DMS153 (cell line): ENCODE measurements at regions not wholly inside any gene's neighbourhood (a gene's known extent, or its start where the extent isn't known, plus 50 kb on each side); places are given as distances from the start of the nearest gene placed in this dataset.
"Not testable (repeated sequence)": the region's sequence is repeated elsewhere in the genome, so short reads cannot be mapped to it uniquely, and the experiment has no call there.

Experiments used
- DNase-seq: peaks from one replicate; lab custom pipeline; 2025; lab: John Stamatoyannopoulos, UW

DNA sequence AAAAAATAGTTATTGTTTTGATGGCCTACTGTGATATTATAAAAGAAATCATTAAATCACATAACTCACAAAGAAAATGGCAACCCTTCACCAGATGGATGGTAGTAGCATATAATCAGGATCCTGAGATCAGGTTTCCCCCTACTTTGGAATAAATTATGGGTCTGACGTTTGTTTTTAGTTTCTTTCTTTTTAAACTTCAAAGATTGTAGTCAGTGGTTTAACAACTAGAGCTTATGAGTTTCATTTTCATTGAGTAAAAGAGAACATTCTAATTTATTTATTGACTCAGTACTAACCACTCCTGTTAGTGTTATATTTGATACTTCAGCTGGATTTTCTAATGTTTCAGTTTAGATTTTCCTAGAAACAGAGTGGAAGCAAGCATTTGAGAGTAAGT lies 218.0 kb upstream of the PCSK5 start:
- DNase-seq = no peak

DNA sequence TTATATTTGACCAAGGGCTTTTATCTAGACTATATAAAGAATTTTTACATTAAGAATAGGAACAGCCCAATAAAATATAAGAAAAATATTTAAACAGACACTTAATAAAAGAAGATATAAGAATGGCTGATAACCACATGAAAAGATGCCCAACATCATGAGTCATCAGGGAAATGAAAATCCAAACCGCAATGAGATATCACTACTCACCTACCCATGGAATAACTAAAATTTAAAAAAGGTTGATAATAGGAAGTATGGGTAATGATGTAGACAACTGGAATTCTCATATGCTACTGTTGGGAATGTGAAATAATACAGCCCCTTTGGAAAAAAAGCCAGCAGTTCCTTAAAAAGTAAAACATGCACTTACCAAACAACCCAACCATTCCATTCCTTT lies 206.9 kb upstream of the PCSK5 start:
- no peak for DNase-seq

DNA sequence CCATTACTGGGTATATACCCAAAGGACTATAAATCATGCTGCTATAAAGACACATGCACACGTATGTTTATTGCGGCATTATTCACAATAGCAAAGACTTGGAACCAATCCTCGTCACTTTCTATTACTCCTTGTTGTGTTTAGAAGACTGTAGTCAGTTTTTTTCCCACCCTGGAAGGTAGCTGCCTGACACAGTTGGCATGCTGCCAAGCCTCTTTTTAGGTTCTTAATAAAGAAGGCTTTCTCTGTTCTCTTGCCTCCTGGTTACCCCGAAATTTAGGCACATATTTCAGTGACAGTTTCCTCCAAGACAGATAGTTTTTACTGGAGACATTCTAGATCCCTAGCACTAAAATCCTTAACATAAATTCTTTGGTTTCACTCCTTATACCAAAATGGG lies 205.4 kb upstream of the PCSK5 start:
- no peak for DNase-seq

DNA sequence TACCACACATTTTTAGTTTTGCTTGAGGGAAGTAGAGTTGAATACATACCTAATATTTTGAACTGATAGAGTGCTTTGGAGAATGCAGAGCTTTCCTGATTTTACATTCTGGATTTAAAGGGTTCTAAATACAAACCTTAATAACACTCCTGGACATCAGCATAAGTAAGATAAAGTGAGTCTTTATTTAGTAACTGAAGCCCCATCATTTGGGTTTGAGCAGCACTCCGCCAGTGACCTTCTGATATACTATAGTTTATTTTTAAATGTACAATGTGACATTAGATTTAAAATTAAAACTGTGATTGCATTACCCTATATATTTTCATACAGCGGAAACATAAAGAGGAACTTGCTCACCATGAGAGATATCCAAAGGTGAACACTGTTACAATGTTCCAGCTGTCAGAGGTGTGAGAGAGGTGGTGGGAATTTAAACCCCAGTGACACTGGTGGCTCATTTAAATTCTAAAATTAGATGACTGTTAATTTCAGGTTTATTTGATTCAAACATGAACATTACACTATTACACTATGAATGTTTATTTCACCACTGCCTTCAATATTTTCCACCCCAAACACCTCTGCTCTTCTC lies 203.0 kb upstream of the PCSK5 start:
- no peak for DNase-seq

DNA sequence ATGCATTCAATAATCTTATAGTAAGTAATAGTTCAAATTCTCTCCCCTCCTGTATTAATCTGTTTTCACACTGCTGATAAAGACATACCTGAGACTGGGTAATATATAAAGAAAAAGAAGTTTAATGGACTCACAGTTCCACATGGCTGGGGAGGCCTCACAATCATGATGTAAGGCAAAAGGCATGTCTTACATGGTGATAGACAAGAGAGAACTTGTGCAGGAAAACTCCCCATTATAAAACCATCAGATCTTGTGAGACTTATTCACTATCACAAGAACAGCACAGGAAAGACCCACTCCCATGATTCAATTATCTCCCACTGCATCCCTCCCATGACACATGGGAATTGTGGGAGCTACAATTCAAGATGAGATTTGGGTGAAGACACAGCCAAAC lies 199.9 kb upstream of the PCSK5 start:
- DNase-seq = not testable (repeated sequence)

DNA sequence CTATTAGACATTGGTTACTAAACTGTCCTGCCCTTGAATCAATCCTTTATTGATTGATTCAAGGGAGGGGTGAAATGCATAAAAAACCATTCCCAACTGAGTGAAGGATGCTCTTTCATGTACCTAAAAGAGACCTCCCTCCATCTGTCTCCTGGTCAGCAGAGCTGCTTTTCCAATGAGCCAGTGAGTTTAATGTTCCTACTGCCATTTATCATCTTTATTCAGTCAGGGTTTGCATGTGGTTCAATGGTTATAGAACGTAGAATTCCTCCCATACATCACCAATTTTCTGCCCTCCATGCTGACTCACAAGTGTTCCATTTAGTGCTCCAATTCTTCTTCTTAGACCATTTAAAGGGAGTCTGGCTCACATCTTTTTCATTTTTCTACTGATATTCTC lies 199.1 kb upstream of the PCSK5 start:
- DNase-seq = no peak

DNA sequence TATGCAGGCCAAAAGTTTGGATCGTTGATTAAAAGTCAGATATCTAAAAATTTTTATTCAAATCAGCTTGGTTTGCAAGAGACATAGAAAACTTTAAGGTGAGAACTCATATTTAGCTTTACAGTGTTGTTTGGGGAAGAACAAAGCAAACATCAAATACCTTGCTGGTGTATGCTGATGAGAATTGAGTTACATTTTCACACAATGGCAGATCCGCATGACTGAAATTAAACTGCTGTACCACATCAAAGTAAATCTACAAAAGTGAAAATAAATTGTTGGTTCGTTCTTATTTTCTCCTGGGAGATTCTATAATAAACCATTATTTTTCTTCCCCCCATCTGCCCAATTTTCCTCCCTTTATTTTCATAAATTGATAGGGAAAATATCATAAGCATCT lies 198.2 kb upstream of the PCSK5 start:
- DNase-seq = no peak

DNA sequence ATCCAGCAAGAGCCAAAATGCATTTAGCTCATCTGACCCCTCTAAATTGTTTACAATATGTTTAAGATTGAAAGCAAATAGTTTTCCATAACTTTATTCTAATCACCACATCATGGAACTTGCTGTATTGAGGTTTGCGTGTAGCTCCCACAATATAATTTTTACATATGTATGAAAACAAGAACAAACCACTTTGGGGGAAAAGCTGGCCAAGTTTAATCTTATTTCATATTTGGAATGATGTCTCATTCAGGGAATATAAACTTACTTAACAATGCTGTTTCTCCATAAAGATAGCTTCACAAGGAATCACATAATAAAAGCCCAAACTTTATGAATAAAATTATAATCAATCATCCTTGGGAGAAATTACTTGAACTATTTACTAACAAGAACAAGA lies 194.6 kb upstream of the PCSK5 start:
- DNase-seq = no peak

DNA sequence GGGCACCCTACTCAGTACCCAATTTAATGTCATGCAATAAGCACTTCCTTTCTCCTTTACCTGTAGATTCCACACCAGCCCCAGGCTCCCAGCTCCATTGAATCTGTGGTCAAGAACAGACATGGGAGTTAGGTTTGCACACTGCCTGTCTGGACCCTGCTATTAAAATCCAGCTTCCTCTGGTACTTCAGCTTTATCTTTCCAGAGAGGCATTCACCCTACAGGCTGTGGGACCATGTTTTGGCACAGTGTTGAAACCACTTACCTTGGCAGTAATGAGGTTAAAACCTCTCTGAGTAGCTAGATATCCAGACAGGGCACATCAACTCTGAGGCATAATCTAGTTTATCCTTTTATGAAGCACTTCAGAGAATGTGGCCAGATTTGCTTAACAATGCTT lies 191.5 kb upstream of the PCSK5 start:
- no peak for DNase-seq

DNA sequence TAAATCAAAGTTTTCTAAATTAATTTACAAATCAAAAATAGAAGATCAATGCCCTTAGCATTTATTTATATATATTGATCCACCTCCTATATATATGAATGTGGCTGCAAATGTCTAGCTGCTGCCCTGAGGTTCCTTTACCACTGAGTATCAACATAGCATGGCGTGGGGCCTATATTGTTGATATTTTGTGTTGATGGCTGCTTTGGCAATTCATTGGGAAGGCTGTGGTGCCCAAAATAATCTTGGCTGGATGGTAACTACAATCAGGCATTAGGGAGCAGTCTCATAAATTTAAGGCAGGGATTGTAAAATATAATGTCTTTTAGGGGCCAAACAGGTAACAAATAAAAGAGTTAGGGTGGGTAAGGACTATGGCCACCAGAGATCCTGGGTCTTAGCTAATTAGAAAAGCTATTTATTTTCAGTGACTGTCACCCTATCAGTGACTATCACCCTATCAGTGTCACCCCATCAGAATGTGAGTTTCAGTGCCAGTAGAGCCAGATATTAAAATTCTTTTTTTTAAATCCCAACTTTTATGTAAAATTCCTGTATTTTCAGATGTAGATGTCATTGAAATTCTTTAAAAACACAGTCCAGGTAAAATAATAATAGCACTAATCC lies 190.7 kb upstream of the PCSK5 start:
- DNase-seq = no peak

DNA sequence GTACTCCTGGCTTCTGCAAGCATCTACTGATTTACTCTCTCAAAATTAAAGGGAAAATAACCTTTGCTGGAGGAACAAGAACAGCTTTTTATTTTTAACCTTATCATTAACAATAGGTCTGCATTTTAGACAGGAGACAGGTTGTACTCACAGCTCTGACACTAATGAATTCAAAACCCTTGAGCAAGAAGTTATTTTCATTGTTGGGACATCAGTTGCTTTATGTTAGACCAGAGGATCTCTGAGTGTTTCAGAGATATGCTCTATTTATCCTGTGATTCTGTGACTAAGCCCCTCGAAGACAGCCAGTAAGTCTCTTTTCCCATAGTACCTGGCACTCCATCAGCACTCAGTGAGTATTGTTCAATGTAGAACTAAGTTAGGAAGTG lies 190.2 kb upstream of the PCSK5 start:
- no peak for DNase-seq

DNA sequence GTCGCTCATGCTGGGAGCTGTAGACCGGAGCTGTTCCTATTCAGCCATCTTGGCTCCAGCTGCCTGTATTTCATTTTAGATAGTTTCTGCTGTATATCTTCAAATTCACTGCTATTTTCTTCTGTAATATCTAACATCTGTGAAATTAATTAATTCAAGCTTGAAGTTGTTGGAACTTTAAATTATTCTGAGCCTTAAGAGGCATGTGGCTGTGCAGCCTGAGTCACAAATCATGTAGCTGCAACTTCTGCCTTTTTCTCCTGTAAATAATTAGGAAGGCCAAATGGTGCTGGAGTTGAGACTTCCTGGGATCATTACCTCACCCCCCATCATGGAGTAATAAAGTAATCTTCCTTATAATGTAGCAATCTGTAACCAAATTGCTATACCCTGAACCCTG lies 183.3 kb upstream of the PCSK5 start:
- no peak for DNase-seq

DNA sequence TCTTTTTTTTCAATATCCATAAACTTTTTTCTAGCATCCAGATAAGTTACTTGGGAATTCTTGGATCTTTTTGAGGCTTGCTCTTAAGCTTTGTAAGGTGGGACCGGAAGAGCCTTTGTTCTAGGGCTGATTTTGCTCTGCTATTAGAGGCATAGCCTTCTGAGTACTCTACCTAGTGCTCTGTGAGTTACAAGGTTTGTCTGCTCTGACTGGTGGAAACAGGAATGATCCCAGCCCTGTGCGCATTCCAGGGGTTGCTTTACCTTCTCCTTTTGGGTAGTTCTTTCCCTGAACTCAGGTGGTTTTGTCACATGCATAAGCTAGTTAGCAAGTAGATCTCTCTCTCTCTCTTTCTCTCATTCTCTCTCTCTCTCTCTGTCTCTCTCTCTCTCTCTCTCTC lies 180.8 kb upstream of the PCSK5 start:
- no peak for DNase-seq

DNA sequence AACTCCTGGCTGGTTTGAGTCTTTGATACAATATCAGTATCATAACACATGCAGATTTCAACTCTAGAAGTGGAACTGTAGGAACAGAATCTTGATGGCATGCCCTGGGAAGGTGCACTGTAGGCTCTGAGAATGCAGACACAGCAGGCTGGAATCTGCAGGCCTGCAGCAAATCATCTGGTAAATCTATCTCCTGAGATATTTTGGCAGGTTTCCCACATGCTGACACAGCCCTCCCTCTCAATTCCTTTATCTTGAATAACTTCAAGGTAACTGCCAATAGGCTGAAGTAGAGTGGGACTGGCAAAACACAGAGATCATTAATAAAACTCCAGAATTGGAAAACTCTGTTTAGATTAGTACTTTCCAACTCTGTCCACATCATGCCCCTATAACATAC lies 177.8 kb upstream of the PCSK5 start:
- no peak for DNase-seq

DNA sequence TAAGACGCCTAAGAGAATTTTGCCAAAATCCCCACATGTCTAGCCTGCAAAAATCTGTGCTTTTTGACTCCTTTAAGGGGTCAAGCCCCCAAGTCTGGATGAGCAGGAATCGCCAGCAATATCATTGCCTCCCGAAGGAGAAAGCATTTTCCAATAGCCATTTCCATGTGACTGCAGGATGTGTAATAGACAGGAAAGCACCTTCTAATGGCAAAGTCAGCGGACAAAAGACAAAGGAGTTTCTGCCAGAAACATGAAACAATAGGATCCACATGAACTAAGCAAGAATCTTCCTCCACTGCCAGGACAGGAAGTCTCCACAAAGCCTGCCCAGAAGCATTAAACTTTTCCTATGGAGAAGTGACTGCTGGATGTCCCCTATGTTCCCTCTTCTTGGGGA lies 177.1 kb upstream of the PCSK5 start:
- DNase-seq = no peak

DNA sequence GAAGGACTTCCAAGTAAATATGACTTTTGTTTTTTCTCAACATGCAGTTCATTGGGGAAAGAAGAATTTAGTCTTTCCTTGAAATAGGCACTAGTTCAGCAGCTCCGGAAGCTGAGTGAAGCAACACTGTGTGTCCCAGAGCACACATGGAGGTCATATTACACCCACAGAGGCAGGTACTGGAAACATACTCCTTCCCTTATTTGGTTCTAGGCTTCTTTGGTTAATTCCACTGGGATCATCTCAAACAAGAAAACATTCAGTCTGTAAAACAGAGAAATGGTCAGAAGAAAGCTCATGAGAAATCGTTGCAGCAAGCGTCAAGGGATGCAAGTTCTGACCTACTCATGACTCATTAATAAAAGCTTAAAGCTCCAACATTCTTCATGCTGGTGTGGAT lies 175.1 kb upstream of the PCSK5 start:
- no peak for DNase-seq

DNA sequence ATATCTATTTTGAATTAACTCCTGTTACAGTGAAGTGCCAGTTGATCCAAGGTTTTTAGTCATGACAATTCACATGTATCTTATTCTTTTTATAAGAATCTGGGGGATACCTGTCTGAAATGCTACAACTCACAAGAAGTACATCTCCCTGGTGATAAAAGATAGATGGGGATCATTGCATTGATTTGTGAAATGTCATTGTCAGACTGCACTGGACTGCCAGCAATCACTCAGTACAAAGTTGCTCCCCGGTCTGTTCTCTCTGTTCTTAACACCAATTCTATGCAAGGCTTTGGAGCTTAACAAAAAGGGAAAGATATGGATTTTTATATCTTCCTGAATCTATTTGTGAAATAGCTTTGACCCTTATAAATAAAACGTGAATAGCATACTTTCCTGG lies 171.8 kb upstream of the PCSK5 start:
- DNase-seq = no peak

DNA sequence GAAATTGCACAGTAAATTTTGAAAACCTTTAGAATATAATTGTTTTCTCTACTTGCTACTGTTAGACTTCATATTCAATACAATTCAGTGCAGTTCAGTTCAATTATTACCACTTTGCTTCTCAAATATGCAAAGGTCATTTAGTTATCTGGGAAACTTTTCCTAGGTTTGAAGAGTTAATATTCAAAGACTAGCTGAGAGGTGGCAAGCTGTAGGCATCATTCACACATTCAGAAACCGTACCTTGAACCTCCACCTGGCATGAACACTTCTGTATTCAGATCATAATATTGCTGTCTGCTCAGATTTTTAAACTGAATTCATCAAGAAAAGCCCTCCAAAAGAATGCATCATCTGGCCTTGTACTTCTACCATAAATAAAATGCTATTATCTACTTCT lies 162.1 kb upstream of the PCSK5 start:
- no peak for DNase-seq

DNA sequence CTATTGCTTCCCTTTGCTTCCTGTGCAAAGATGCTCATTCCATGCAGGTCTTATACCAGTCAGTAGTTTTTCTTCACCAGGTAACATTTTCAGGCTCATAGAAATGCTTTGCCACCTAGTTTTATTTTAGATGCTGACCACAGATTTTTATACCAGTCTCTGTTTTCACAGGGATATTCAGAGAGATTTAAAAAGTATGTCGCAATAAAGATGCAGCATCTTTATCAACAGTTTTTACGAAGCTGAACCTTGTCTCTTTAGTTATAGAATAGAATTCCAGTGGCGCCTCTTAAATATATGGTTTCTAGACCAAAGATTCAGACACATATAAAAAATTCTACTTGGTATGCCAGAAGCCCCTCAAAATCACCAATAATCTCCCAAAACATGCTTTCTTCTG lies 155.7 kb upstream of the PCSK5 start:
- DNase-seq = no peak

DNA sequence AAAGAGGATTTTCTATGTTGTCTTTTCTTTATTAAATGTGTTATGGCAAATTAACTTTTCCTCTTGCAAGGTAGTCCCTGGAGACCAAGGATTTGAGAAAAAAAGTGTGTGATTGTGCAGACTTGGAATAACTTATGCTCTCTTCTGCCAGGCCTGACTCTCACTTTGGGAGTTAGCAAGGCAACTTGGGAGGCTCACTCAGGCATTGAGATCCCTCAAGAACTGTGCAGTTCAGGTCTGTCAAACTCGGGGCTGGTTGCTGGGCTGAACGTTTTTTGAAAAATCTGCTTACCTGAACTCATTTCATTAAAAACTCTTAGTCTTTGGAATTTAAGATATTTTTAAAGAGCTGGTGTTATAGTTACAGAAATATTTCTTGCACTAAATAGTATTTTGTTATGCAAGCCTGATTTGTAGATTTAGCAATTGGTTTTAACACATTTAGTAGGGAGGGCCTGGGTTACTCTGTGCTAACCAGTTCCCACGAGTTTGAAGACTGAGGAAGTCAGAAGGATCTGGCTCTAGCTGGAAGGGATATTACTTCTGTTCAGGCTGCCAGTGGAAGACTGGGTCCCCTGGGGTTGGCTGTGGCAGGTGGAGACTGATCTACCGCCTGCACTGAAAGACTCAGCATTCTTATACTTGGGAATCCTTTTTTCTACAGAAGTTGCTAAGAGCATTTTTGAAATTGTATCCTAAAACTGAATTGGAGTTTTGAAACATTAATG lies 150.4 kb upstream of the PCSK5 start:
- DNase-seq = no peak

DNA sequence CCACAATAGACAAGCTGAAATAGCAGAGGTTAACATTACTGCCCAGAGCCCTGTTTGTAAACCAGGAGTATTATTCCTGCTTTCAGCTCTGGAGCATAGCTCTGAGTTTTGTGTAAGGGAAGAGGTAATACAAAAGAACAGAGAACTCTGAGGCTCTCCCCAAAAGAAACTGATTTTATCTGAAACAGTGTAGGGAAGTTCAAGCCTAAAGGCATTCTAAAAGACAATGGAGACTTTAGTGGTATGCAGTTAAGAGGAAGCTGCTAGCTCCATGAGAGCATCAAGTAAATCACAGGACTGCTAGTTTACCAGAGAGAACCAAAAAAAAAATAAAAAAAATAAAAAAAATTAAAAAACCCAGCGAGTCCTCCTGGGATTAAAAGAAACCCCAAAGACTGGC lies 146.6 kb upstream of the PCSK5 start:
- DNase-seq = no peak

DNA sequence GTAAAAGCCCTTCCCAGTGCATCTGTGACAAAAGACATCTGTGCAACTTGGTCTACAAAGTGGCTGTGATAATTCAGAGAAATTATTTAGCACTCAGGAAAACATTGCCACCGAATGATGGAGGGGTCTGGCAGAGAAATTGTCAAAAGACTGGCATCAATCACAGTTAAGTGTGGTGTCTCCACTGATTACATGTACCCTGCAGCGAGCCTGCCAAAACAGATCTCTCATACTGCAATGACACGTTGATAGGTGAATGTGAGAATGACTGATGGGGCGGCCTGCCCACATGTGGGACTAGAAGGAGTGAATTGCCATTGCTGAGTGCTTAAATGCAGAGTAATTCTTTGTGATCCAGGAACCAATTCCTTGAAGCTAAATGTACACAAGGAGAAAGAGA lies 136.4 kb upstream of the PCSK5 start:
- DNase-seq = no peak

DNA sequence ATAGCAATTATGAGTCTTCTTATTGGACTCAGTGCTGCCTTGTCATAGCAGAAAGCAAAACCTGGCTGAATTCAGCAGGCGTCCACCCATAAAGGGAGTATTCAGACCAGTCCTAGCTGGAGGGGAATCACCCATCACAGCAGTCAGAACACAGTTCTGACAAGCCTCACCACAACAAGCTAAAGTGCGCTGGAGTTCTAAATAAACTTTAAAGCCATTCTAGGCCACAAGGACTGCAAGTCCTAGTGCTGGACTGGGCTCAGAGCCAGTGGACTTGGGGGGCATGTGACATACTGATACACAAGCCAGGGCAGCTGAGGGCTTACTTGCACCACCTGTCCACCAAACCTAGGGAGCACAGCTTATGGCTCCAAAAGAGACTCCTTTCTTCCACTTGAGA lies 115.3 kb upstream of the PCSK5 start:
- no peak for DNase-seq
